SU-DHL-6 (cell line): ENCODE measurements at regions not wholly inside any gene's neighbourhood (a gene's known extent, or its start where the extent isn't known, plus 50 kb on each side); places are given as distances from the start of the nearest gene placed in this dataset.

Source experiments
- H2AFZ ChIP-seq: fragments of 200-600 bp; sonication (generic); 2 replicates; pipeline ENCODE4 v1.6.1; 2014; ENCODE audit warnings: low read depth, mild to moderate bottlenecking, moderate library complexity, mixed read lengths, antibody characterized with exemption, low read length; ENCODE audit not compliant: severe bottlenecking
- H3F3A ChIP-seq: fragments of 200-600 bp; shearing (Covaris generic); 2 replicates; pipeline ENCODE4 v1.6.0; 2016; ENCODE audit warnings: antibody characterized with exemption, mild to moderate bottlenecking; ENCODE audit not compliant: insufficient read depth
- H3K27ac ChIP-seq: fragments of 200-600 bp; sonication (generic); 2 replicates; pipeline ENCODE4 v1.5.1; 2016; ENCODE audit warnings: low read depth, mild to moderate bottlenecking, low read length, moderate library complexity, mixed read lengths
- H3K27me3 ChIP-seq: fragments of 200-600 bp; sonication (generic), shearing (Covaris generic); 2 replicates; pipeline ENCODE4 v1.6.0; 2014; ENCODE audit warnings: mild to moderate bottlenecking, low read length
- H3K36me3 ChIP-seq: fragments of 200-600 bp; sonication (generic); 2 replicates; pipeline ENCODE4 v1.6.1; 2014; ENCODE audit warnings: mild to moderate bottlenecking, low read length, mixed read lengths
- H3K4me2 ChIP-seq: fragments of 300-600, 200-600 bp; shearing (Covaris generic), sonication (generic); 2 replicates; pipeline ENCODE4 v1.6.0; 2014; ENCODE audit warnings: low read length, low read depth, mild to moderate bottlenecking; ENCODE audit not compliant: poor library complexity, severe bottlenecking
- H3K4me3 ChIP-seq: fragments of 200-600 bp; sonication (generic); 2 replicates; pipeline ENCODE4 v1.5.1; 2014; ENCODE audit warnings: antibody characterized with exemption, low read length, mild to moderate bottlenecking, mixed read lengths; ENCODE audit not compliant: insufficient read depth, poor library complexity, severe bottlenecking
- H3K79me2 ChIP-seq: fragments of 200-600 bp; sonication (generic); 2 replicates; pipeline ENCODE4 v1.6.1; 2014; ENCODE audit warnings: mild to moderate bottlenecking, low read length, moderate library complexity; ENCODE audit not compliant: insufficient read depth
- H3K9ac ChIP-seq: fragments of 200-600 bp; sonication (generic); 2 replicates; pipeline ENCODE4 v1.7.0; 2014; ENCODE audit warnings: mild to moderate bottlenecking, low read length
- H3K9me2 ChIP-seq: fragments of 200-600 bp; sonication (generic); replicated peaks from 2 replicates; pipeline ENCODE4 v1.6.1; 2014; ENCODE audit warnings: low read length; ENCODE audit not compliant: insufficient read depth
- H3K9me3 ChIP-seq: fragments of 200-600 bp; sonication (generic); 2 replicates; pipeline ENCODE4 v1.6.1; 2014; ENCODE audit warnings: low read length, mixed read lengths; ENCODE audit not compliant: insufficient read depth
- H4K20me1 ChIP-seq: fragments of 200-600 bp; sonication (generic); 2 replicates; pipeline ENCODE4 v1.6.1; 2014; ENCODE audit warnings: low read depth, mild to moderate bottlenecking, antibody characterized with exemption, low read length, moderate library complexity, mixed read lengths
- CTCF ChIP-seq: fragments of 200-600 bp; sonication (generic); IDR thresholded peaks from one replicate; pipeline ENCODE4 v1.5.1; 2017; ENCODE audit warnings: antibody characterized with exemption, mild to moderate bottlenecking, low read length, moderate library complexity; ENCODE audit not compliant: insufficient read depth, poor library complexity, severe bottlenecking
- EZH2phosphoT487 ChIP-seq: fragments of 200-600 bp; sonication (generic), shearing (Covaris generic); conservative IDR thresholded peaks from 2 replicates; pipeline ENCODE4 v1.6.1; 2018; ENCODE audit warnings: mild to moderate bottlenecking, antibody characterized with exemption, low read length, moderate library complexity, mixed read lengths

GRCh38 chr2:177119099-177119498, 93.5 kb upstream of the HNRNPA3 start:
- H3K79me2 ChIP-seq: no peaks in the 10 kb centered on the region
- H3K27me3 ChIP-seq: no peaks in the 10 kb centered on the region
- no peak overlapping the region for H3K27ac ChIP-seq
- no peak overlapping the region for H3K4me2 ChIP-seq
- H3F3A ChIP-seq: no peaks in the 10 kb centered on the region
- TF ChIP-seq EZH2phosphoT487: no peak
- no peak for TF ChIP-seq CTCF
- H3K9me3 ChIP-seq: no peaks in the 10 kb centered on the region
- no peaks in the 10 kb centered on the region for H3K9me2 ChIP-seq
- no peaks in the 10 kb centered on the region for H4K20me1 ChIP-seq
- no peaks in the 10 kb centered on the region for H3K36me3 ChIP-seq
- no peak overlapping the region for H3K9ac ChIP-seq
- no peak overlapping the region for H3K4me3 ChIP-seq
- no peak overlapping the region for H2AFZ ChIP-seq

- Histone ChIP-seq H3K4me2 (no peak overlapping the region), H3K36me3 (no peaks in the 10 kb centered on the region), H3K9me2 (no peaks in the 10 kb centered on the region), H3K9me3 (no peaks in the 10 kb centered on the region), H3K79me2 (no peaks in the 10 kb centered on the region), H2AFZ (no peak overlapping the region), H3F3A (no peaks in the 10 kb centered on the region), H3K27ac (no peak overlapping the region), H3K27me3 (no peaks in the 10 kb centered on the region), H3K4me3 (no peak overlapping the region), H3K9ac (no peak overlapping the region), H4K20me1 (no peaks in the 10 kb centered on the region)
- TF ChIP-seq CTCF (no peak), EZH2phosphoT487 (no peak)
Observed at GRCh38 chr2:177123048-177123447, 89.5 kb upstream of the HNRNPA3 start.

- Histone ChIP-seq H3K4me3 (no peak overlapping the region), H2AFZ (no peak overlapping the region), H3K9me2 (no peaks in the 10 kb centered on the region), H3K27ac (no peak overlapping the region), H4K20me1 (no peaks in the 10 kb centered on the region), H3K36me3 (no peaks in the 10 kb centered on the region), H3F3A (no peaks in the 10 kb centered on the region), H3K79me2 (no peaks in the 10 kb centered on the region), H3K27me3 (no peaks in the 10 kb centered on the region), H3K9ac (no peak overlapping the region), H3K4me2 (no peak overlapping the region), H3K9me3 (no peaks in the 10 kb centered on the region)
- TF ChIP-seq EZH2phosphoT487: no peak
- no peak for TF ChIP-seq CTCF
Observed at GRCh38 chr2:177124371-177124770, 88.2 kb upstream of the HNRNPA3 start.
